MCF 10A (cell line): ENCODE measurements at regions not wholly inside any gene's neighbourhood (a gene's known extent, or its start where the extent isn't known, plus 50 kb on each side); places are given as distances from the start of the nearest gene placed in this dataset.

Experiments
- BruUV-seq: library from RNA; stranded (reverse); fragments of 400-500 nt; replicated peaks from 2 replicates; lab custom pipeline; 2021; lab: Mats Ljungman, UMichigan
- CTCF ChIA-PET: fragments of 300-600 bp; sonication (Branson Sonifier 250); formaldehyde crosslinking; extraction: SDS; loops from one replicate; lab custom pipeline; 2021; ENCODE audit warnings: antibody characterized with exemption, inconsistent platforms; lab: Yijun Ruan, JAX
- POLR2A ChIA-PET: fragments of 300-600, 350-650 bp; sonication (Branson Sonifier 250); formaldehyde crosslinking; extraction: SDS; loops from one replicate; lab custom pipeline; 2020; ENCODE audit warnings: antibody characterized with exemption, inconsistent platforms; lab: Yijun Ruan, JAX
- DNase-seq: peaks from one replicate; pipeline ENCODE4 v3.0.0-alpha.2; 2018; ENCODE audit not compliant: unreplicated experiment
- H3K27ac Mint-ChIP-seq: one replicate; pipeline ENCODE4 v1.8.0; 2022; ENCODE audit warnings: mild to moderate bottlenecking, low read depth, mixed read lengths; ENCODE audit not compliant: unreplicated experiment
- H3K27me3 Mint-ChIP-seq: one replicate; pipeline ENCODE4 v1.8.0; 2022; ENCODE audit warnings: mixed read lengths; ENCODE audit not compliant: insufficient read depth, unreplicated experiment
- H3K36me3 Mint-ChIP-seq: one replicate; pipeline ENCODE4 v1.8.0; 2022; ENCODE audit warnings: mild to moderate bottlenecking, moderate library complexity, mixed read lengths; ENCODE audit not compliant: insufficient read depth, unreplicated experiment
- H3K4me1 Mint-ChIP-seq: one replicate; pipeline ENCODE4 v1.8.0; 2022; ENCODE audit warnings: mixed read lengths; ENCODE audit not compliant: insufficient read depth, unreplicated experiment
- H3K4me3 Mint-ChIP-seq: one replicate; pipeline ENCODE4 v1.8.0; 2022; ENCODE audit warnings: mild to moderate bottlenecking, moderate library complexity, mixed read lengths; ENCODE audit not compliant: unreplicated experiment
- H3K9me3 Mint-ChIP-seq: one replicate; pipeline ENCODE4 v1.8.0; 2022; ENCODE audit warnings: mixed read lengths; ENCODE audit not compliant: unreplicated experiment
- intact Hi-C: fragments of 100-400 bp; cut with micrococcal nuclease; formaldehyde crosslinking; loops from 2 replicates; pipeline ENCODE4 v1.14.1; 2022
- TF ChIP-seq, protein P1 (sequence below): fragments of 200-600 bp; IDR thresholded peaks from one replicate; pipeline ENCODE4 v1.8.0; 2022; ENCODE audit warnings: antibody characterized with exemption, mild to moderate bottlenecking; ENCODE audit not compliant: unreplicated experiment

DNA sequence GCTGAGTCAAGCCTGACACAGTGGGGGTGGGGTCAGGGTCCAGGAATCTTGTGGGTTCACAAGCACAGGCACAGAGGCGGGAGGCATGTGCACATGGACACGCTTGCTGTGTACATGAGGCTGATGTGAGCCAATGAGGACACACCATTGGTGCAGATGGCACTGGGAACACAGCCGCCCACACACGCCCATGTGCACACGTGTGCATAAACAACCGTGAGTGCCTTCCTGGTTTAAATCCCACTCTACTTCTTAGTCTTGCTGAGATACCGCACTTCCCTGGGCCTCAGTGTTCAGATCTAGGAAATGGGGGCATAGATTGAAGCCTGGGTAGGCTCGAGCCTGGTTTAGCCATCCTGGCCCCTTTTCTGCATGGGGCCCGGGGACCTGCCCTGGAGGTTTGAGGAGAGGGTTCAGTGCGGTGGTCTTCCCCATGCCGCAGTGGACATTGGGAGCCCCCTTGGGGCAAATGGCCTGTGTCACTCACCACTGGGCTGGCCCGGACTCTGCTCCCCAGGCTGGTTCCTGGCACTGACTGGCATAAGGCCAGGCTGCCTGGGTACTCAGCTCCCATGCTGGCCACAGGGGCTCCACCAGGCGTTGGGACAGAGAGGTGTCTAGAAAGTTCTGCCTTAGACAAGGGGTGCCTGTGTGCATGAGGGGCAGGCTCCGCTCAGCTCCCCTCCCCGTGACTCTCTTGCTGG is 60.2 kb downstream of the CEBPB start:
- ChIA-PET CTCF (interaction anchor here (0.6 kb wide), 1 partner anchor 165 kb away, joined by 3 read pairs; no protein-coding TSS in a partner anchor), POLR2A (no interaction called here)
- no peaks in the 10 kb centered on the region for H3K36me3 Mint-ChIP-seq
- DNase-seq: no peak
- H3K4me3 Mint-ChIP-seq: no peak overlapping the region
- intact Hi-C loops: no loop called here
- no peaks in the 10 kb centered on the region for H3K27me3 Mint-ChIP-seq
- no peaks in the 10 kb centered on the region for H3K9me3 Mint-ChIP-seq
- H3K4me1 Mint-ChIP-seq: peaks cover 27% of the 10 kb centered on the region
- H3K27ac Mint-ChIP-seq: no peak overlapping the region
- BruUV-seq: no TSS peak
- TF ChIP-seq, protein P1, sequence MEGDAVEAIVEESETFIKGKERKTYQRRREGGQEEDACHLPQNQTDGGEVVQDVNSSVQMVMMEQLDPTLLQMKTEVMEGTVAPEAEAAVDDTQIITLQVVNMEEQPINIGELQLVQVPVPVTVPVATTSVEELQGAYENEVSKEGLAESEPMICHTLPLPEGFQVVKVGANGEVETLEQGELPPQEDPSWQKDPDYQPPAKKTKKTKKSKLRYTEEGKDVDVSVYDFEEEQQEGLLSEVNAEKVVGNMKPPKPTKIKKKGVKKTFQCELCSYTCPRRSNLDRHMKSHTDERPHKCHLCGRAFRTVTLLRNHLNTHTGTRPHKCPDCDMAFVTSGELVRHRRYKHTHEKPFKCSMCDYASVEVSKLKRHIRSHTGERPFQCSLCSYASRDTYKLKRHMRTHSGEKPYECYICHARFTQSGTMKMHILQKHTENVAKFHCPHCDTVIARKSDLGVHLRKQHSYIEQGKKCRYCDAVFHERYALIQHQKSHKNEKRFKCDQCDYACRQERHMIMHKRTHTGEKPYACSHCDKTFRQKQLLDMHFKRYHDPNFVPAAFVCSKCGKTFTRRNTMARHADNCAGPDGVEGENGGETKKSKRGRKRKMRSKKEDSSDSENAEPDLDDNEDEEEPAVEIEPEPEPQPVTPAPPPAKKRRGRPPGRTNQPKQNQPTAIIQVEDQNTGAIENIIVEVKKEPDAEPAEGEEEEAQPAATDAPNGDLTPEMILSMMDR: no peak

GRCh38 chr20:50251383-50251748 is 60.7 kb downstream of the CEBPB start:
- Mint-ChIP-seq H3K27me3 (no peaks in the 10 kb centered on the region), H3K36me3 (no peaks in the 10 kb centered on the region), H3K4me3 (no peak overlapping the region), H3K9me3 (no peaks in the 10 kb centered on the region), H3K4me1 (peaks cover 27% of the 10 kb centered on the region), H3K27ac (no peak overlapping the region)
- TF ChIP-seq, protein P1: no peak
- intact Hi-C loops: no loop called here
- CTCF ChIA-PET: interaction anchor here (0.6 to 0.7 kb wide), 2 partner anchors 70 to 326 kb away, joined by 3 read pairs; no protein-coding TSS in a partner anchor
- POLR2A ChIA-PET: no interaction called here
- BruUV-seq: no TSS peak
- DNase-seq: no peak

DNA sequence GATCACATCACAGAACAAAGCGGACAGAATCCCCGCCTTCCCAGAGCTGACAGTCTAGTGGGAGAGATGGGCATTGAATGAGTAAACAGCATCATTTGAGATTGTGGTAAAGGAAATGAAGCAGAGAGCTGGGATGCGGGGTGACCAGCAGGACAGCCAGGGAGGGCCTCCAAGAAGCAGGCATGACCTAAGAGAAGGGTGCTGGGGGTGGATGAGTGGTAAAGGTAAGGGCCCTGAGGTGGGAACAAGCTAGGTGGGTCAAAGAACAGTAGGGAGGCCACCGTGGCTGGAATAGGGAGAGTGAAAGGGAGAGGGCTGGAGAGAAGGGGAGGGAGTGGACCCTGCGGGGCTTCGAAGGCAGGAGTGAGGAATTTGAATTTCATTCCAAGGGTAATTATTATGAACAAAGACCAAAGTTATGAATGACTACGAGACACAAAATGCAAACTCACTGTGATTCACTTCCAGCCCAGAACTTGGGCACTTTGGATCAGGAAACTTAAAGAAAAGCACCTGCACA is 61.4 kb downstream of the CEBPB start:
- no TSS peak for BruUV-seq
- ChIA-PET CTCF (interaction anchor here (0.6 to 0.7 kb wide), 3 partner anchors 70 to 327 kb away, joined by 3 read pairs; no protein-coding TSS in a partner anchor), POLR2A (no interaction called here)
- Mint-ChIP-seq H3K27ac (no peak overlapping the region), H3K4me3 (no peak overlapping the region), H3K27me3 (no peaks in the 10 kb centered on the region), H3K36me3 (no peaks in the 10 kb centered on the region), H3K4me1 (peaks cover 27% of the 10 kb centered on the region), H3K9me3 (no peaks in the 10 kb centered on the region)
- DNase-seq: no peak
- intact Hi-C loops: no loop called here
- TF ChIP-seq, protein P1: no peak

DNA sequence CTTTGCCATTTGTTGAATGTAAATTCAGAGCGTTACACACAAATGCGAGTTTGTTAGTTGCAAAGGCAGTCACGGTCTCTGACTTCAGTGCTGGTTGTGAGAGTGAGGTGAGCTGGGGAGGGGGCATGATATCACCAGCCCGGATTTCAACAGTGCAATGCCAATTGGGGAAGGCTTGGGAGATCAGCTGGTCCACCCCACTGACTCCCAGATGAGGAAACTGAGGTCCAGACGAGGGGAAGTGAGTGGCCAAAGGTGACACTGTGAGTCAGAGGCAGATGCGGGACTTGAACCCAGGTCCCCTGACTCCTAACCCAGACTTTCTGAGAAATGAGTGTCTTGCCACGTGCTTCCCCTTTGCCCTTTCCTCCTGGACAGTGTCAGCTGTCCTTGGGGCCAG is 62.1 kb downstream of the CEBPB start:
- H3K36me3 Mint-ChIP-seq: no peaks in the 10 kb centered on the region
- H3K4me1 Mint-ChIP-seq: peaks cover 25% of the 10 kb centered on the region
- H3K4me3 Mint-ChIP-seq: no peak overlapping the region
- no peaks in the 10 kb centered on the region for H3K9me3 Mint-ChIP-seq
- POLR2A ChIA-PET: no interaction called here
- CTCF ChIA-PET: interaction anchor here (0.6 kb wide), 1 partner anchor 280 kb away, joined by 3 read pairs; no protein-coding TSS in a partner anchor
- intact Hi-C loops: no loop called here
- no peak for DNase-seq
- no peak overlapping the region for H3K27ac Mint-ChIP-seq
- TF ChIP-seq, protein P1: no peak
- BruUV-seq: no TSS peak
- H3K27me3 Mint-ChIP-seq: no peaks in the 10 kb centered on the region
